Activated gamma-delta T cell (primary cell): ENCODE measurements at regions not wholly inside any gene's neighbourhood (a gene's known extent, or its start where the extent isn't known, plus 50 kb on each side); places are given as distances from the start of the nearest gene placed in this dataset.

Experiments
- DNase-seq: peaks from one replicate; lab custom pipeline; 2025; lab: John Stamatoyannopoulos, UW

GRCh38 chr11:11044137-11044855 is 186.4 kb upstream of the ZBED5 start:
- no peak for DNase-seq

- no peak for DNase-seq
Observed at GRCh38 chr11:11043721-11044120, 185.9 kb upstream of the ZBED5 start.

GRCh38 chr11:11039208-11039965 is 181.5 kb upstream of the ZBED5 start:
- DNase-seq: no peak

GRCh38 chr11:11038782-11039181 is 180.9 kb upstream of the ZBED5 start:
- DNase-seq: no peak

GRCh38 chr11:11038352-11038751 is 180.5 kb upstream of the ZBED5 start:
- no peak for DNase-seq

GRCh38 chr11:11036848-11037732 is 179.2 kb upstream of the ZBED5 start:
- DNase-seq: no peak

- no peak for DNase-seq
Observed at GRCh38 chr11:11036185-11036847, 178.5 kb upstream of the ZBED5 start.

GRCh38 chr11:11035331-11035730 is 177.5 kb upstream of the ZBED5 start:
- no peak for DNase-seq

- no peak for DNase-seq
Observed at GRCh38 chr11:11034476-11034875, 176.6 kb upstream of the ZBED5 start.

- no peak for DNase-seq
Observed at GRCh38 chr11:11032066-11032465, 174.2 kb upstream of the ZBED5 start.

GRCh38 chr11:11029027-11029426 is 171.2 kb upstream of the ZBED5 start:
- DNase-seq: no peak

- no peak for DNase-seq
Observed at GRCh38 chr11:11028017-11028692, 170.3 kb upstream of the ZBED5 start.

- no peak for DNase-seq
Observed at GRCh38 chr11:11027288-11027687, 169.4 kb upstream of the ZBED5 start.

GRCh38 chr11:11025087-11025486 is 167.2 kb upstream of the ZBED5 start:
- DNase-seq: no peak

GRCh38 chr11:11022125-11022730 is 164.4 kb upstream of the ZBED5 start:
- DNase-seq: no peak

GRCh38 chr11:11021563-11021962 is 163.7 kb upstream of the ZBED5 start:
- DNase-seq: no peak

GRCh38 chr11:11020747-11021149 is 162.9 kb upstream of the ZBED5 start:
- no peak for DNase-seq

GRCh38 chr11:11020219-11020726 is 162.4 kb upstream of the ZBED5 start:
- DNase-seq: no peak

GRCh38 chr11:11016943-11017342 is 159.1 kb upstream of the ZBED5 start:
- DNase-seq: no peak

GRCh38 chr11:11016068-11016467 is 158.2 kb upstream of the ZBED5 start:
- no peak for DNase-seq

- DNase-seq: no peak
Observed at GRCh38 chr11:11011617-11012016, 153.8 kb upstream of the ZBED5 start.
